ENCODE measurements at regions not wholly inside any gene's neighbourhood (a gene's known extent, or its start where the extent isn't known, plus 50 kb on each side); places are given as distances from the start of the nearest gene placed in this dataset.

GRCh38 chr13:77422724-77423123 lies 95.8 kb upstream of the MYCBP2 start:
- no peak for ATAC-seq

GRCh38 chr13:77417897-77418296 lies 91.0 kb upstream of the MYCBP2 start:
- no peak for ATAC-seq

GRCh38 chr13:77416666-77417212 lies 89.8 kb upstream of the MYCBP2 start:
- no peak for ATAC-seq

- ATAC-seq: no peak
These were observed 88.6 kb upstream of the MYCBP2 start for GRCh38 chr13:77415253-77416071.

GRCh38 chr13:77412860-77413259 lies 86.0 kb upstream of the MYCBP2 start:
- ATAC-seq: no peak

- no peak for ATAC-seq
These were observed 85.3 kb upstream of the MYCBP2 start for GRCh38 chr13:77412116-77412635.

- no peak for ATAC-seq
These were observed 82.5 kb upstream of the MYCBP2 start for GRCh38 chr13:77409412-77409811.

- ATAC-seq: no peak
These were observed 79.9 kb upstream of the MYCBP2 start for GRCh38 chr13:77406644-77407440.

GRCh38 chr13:77398825-77399620 lies 72.1 kb upstream of the MYCBP2 start:
- no peak for ATAC-seq

- no peak for ATAC-seq
These were observed 70.7 kb upstream of the MYCBP2 start for GRCh38 chr13:77397636-77398035.

GRCh38 chr13:77391475-77391874 lies 64.6 kb upstream of the MYCBP2 start:
- ATAC-seq: no peak

GRCh38 chr13:77390391-77390790 lies 63.5 kb upstream of the MYCBP2 start:
- no peak for ATAC-seq

- ATAC-seq: peak; percentile 62 to 64
These were observed 62.7 kb upstream of the MYCBP2 start for GRCh38 chr13:77389625-77390000.

GRCh38 chr13:77388944-77389624 lies 62.2 kb upstream of the MYCBP2 start:
- peak; percentile 15 to 31 for ATAC-seq

GRCh38 chr13:77387607-77388200 lies 60.8 kb upstream of the MYCBP2 start:
- ATAC-seq: no peak

GRCh38 chr13:77386880-77387606 lies 60.1 kb upstream of the MYCBP2 start:
- ATAC-seq: no peak

- ATAC-seq: no peak
These were observed 59.2 kb upstream of the MYCBP2 start for GRCh38 chr13:77386046-77386445.

GRCh38 chr13:77384999-77385398 lies 58.1 kb upstream of the MYCBP2 start:
- no peak for ATAC-seq

GRCh38 chr13:77383097-77383496 lies 56.2 kb upstream of the MYCBP2 start:
- no peak for ATAC-seq

- no peak for ATAC-seq
These were observed 54.2 kb upstream of the MYCBP2 start for GRCh38 chr13:77381059-77381458.

GRCh38 chr13:77379508-77379907 lies 52.6 kb upstream of the MYCBP2 start:
- no peak for ATAC-seq
